ENCODE measurements at regions not wholly inside any gene's neighbourhood (a gene's known extent, or its start where the extent isn't known, plus 50 kb on each side); places are given as distances from the start of the nearest gene placed in this dataset.

- TF ChIP-seq CTCF (conservative IDR thresholded peaks at IDR 0.05; ENCODE audit: low read length) (no peak), EZH2phosphoT487 (IDR thresholded peaks at IDR 0.05; ENCODE audit: borderline replicate concordance) (no peak)
Observed at GRCh38 chr5:82694711-82695285, 382.4 kb downstream of the TMEM167A start.

Data from Loucy (cell line).